DOHH2 (cell line): ENCODE measurements at regions not wholly inside any gene's neighbourhood (a gene's known extent, or its start where the extent isn't known, plus 50 kb on each side); places are given as distances from the start of the nearest gene placed in this dataset.

Experiments used
- H3F3A ChIP-seq: fragments of 200-600 bp; sonication (generic), shearing (Covaris generic); 2 replicates; pipeline ENCODE4 v1.6.0; 2016; ENCODE audit warnings: antibody characterized with exemption, mild to moderate bottlenecking; ENCODE audit not compliant: control insufficient read depth, insufficient read depth
- H3K27ac ChIP-seq: fragments of 200-600 bp; sonication (generic); 2 replicates; pipeline ENCODE4 v1.5.1; 2014; ENCODE audit warnings: low read depth, mild to moderate bottlenecking, low read length, moderate library complexity
- H3K27me3 ChIP-seq: fragments of 200-600 bp; sonication (generic); 2 replicates; pipeline ENCODE4 v1.6.1; 2014; ENCODE audit warnings: mild to moderate bottlenecking, low read length, mixed read lengths; ENCODE audit not compliant: control insufficient read depth
- H3K36me3 ChIP-seq: fragments of 200-600 bp; sonication (generic); 2 replicates; pipeline ENCODE4 v1.6.1; 2014; ENCODE audit warnings: mild to moderate bottlenecking, low read length, moderate library complexity, mixed read lengths; ENCODE audit not compliant: control insufficient read depth
- H3K4me1 ChIP-seq: fragments of 200-600 bp; sonication (generic); 2 replicates; pipeline ENCODE4 v1.6.1; 2014; ENCODE audit warnings: mild to moderate bottlenecking, low read length, mixed read lengths; ENCODE audit not compliant: control insufficient read depth
- H3K4me2 ChIP-seq: fragments of 200-600 bp; sonication (generic); 2 replicates; pipeline ENCODE4 v1.6.0; 2014; ENCODE audit warnings: mild to moderate bottlenecking, low read length, moderate library complexity
- H3K4me3 ChIP-seq: fragments of 200-600 bp; sonication (generic); 2 replicates; pipeline ENCODE4 v1.5.1; 2014; ENCODE audit warnings: mild to moderate bottlenecking, low read length, mixed read lengths
- H3K79me2 ChIP-seq: fragments of 200-600 bp; sonication (generic); 2 replicates; pipeline ENCODE4 v1.6.1; 2014; ENCODE audit warnings: mild to moderate bottlenecking, low read length, mixed read lengths; ENCODE audit not compliant: control insufficient read depth
- H3K9me2 ChIP-seq: fragments of 200-600 bp; sonication (generic); replicated peaks from 2 replicates; pipeline ENCODE4 v1.6.1; 2014; ENCODE audit warnings: mild to moderate bottlenecking, low read length, mixed read lengths; ENCODE audit not compliant: control insufficient read depth
- H3K9me3 ChIP-seq: fragments of 200-600 bp; sonication (generic); 2 replicates; pipeline ENCODE4 v1.6.1; 2014; ENCODE audit warnings: antibody characterized with exemption, low read length, mixed read lengths; ENCODE audit not compliant: control insufficient read depth, insufficient read depth
- H4K20me1 ChIP-seq: fragments of 200-600 bp; sonication (generic); 2 replicates; pipeline ENCODE4 v1.6.0; 2014; ENCODE audit warnings: low read depth, mild to moderate bottlenecking, antibody characterized with exemption, low read length, moderate library complexity; ENCODE audit not compliant: control insufficient read depth, insufficient read depth
- EZH2phosphoT487 ChIP-seq: fragments of 200-600 bp; sonication (generic); IDR thresholded peaks from 2 replicates; pipeline ENCODE4 v1.6.1; 2017; ENCODE audit warnings: borderline replicate concordance, mild to moderate bottlenecking, antibody characterized with exemption, low read length, moderate library complexity, mixed read lengths
- TF ChIP-seq, protein P1 (sequence below): fragments of 200-600 bp; sonication (generic); IDR thresholded peaks from one replicate; pipeline ENCODE4 v1.5.1; 2014; ENCODE audit warnings: antibody characterized with exemption, mild to moderate bottlenecking, low read depth, low read length; ENCODE audit not compliant: poor library complexity, severe bottlenecking

DNA sequence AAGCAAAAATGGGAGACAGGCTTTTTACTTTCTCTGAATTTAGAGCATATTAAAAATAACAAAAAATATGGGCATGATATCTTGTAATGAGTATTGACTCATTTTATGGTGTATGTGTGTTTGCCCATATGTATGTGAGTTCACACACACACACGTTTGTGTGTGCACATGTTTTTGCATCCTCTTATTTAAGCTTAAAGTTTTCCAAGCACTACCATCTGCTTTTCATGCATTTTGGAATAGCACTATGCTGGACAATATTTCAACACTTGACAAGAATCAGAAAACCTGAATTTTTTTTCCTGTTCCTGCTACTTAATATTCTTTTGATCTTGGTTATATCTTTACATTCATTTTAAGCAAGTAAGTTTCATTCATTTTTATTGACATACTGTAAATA is 872.7 kb downstream of the OTOL1 start:
- Histone ChIP-seq H3K4me3 (no peak overlapping the region), H3K27ac (no peak overlapping the region), H3K9me2 (no peaks in the 10 kb centered on the region), H3K4me2 (no peak overlapping the region), H3K4me1 (no peaks in the 10 kb centered on the region), H3K79me2 (no peaks in the 10 kb centered on the region), H3F3A (no peaks in the 10 kb centered on the region), H3K36me3 (no peaks in the 10 kb centered on the region), H3K9me3 (no peaks in the 10 kb centered on the region), H3K27me3 (no peaks in the 10 kb centered on the region), H4K20me1 (no peaks in the 10 kb centered on the region)
- TF ChIP-seq, protein P1, sequence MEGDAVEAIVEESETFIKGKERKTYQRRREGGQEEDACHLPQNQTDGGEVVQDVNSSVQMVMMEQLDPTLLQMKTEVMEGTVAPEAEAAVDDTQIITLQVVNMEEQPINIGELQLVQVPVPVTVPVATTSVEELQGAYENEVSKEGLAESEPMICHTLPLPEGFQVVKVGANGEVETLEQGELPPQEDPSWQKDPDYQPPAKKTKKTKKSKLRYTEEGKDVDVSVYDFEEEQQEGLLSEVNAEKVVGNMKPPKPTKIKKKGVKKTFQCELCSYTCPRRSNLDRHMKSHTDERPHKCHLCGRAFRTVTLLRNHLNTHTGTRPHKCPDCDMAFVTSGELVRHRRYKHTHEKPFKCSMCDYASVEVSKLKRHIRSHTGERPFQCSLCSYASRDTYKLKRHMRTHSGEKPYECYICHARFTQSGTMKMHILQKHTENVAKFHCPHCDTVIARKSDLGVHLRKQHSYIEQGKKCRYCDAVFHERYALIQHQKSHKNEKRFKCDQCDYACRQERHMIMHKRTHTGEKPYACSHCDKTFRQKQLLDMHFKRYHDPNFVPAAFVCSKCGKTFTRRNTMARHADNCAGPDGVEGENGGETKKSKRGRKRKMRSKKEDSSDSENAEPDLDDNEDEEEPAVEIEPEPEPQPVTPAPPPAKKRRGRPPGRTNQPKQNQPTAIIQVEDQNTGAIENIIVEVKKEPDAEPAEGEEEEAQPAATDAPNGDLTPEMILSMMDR, result no peak
- no peak for TF ChIP-seq EZH2phosphoT487

DNA sequence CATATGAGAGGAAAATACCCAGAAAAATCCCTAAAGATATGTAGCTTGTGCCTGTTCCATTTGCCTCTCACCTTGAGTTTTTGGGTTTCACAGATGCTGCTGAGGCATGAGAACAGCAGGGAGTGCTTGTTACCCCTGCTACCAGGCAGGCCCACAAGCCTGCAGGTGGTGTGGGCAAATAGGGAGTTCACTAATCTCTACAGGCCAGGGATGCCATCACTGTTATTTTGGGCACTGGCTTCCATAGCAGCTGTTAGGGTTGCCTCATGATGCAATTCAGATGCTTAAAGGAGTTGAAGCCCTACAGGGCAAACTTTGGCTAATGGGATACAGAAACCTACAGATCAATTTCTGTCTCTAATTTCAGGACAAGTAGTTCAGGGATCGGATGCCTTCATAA is 873.5 kb downstream of the OTOL1 start:
- Histone ChIP-seq H3K4me2 (no peak overlapping the region), H3F3A (no peaks in the 10 kb centered on the region), H3K9me3 (no peaks in the 10 kb centered on the region), H3K4me1 (no peaks in the 10 kb centered on the region), H3K79me2 (no peaks in the 10 kb centered on the region), H3K9me2 (no peaks in the 10 kb centered on the region), H4K20me1 (no peaks in the 10 kb centered on the region), H3K4me3 (no peak overlapping the region), H3K36me3 (no peaks in the 10 kb centered on the region), H3K27ac (no peak overlapping the region), H3K27me3 (no peaks in the 10 kb centered on the region)
- no peak for TF ChIP-seq EZH2phosphoT487
- TF ChIP-seq, protein P1, result no peak

DNA sequence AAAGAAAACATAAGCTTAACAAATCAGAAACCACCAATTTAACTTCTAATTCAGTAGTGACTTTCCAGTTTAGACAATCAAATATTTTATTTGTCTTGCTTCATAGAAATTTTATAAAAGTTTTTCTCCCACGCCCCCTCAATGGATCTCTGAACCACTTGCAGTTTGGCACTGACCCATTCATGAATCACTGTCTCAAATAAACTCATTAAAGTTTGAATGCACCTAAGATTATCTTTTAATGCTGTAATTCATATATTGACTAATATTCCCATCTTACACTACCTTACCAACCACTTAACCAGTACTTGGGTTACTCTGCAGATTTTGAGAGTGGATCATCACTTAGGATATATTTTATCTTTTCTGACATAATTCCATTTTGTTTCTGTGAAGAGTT is 880.2 kb downstream of the OTOL1 start:
- Histone ChIP-seq H4K20me1 (no peaks in the 10 kb centered on the region), H3K4me3 (no peak overlapping the region), H3K27me3 (no peaks in the 10 kb centered on the region), H3K9me3 (no peaks in the 10 kb centered on the region), H3K4me2 (no peak overlapping the region), H3K9me2 (no peaks in the 10 kb centered on the region), H3K36me3 (no peaks in the 10 kb centered on the region), H3K27ac (no peak overlapping the region), H3F3A (no peaks in the 10 kb centered on the region), H3K4me1 (no peaks in the 10 kb centered on the region), H3K79me2 (no peaks in the 10 kb centered on the region)
- TF ChIP-seq EZH2phosphoT487, result no peak
- TF ChIP-seq, protein P1, result no peak

DNA sequence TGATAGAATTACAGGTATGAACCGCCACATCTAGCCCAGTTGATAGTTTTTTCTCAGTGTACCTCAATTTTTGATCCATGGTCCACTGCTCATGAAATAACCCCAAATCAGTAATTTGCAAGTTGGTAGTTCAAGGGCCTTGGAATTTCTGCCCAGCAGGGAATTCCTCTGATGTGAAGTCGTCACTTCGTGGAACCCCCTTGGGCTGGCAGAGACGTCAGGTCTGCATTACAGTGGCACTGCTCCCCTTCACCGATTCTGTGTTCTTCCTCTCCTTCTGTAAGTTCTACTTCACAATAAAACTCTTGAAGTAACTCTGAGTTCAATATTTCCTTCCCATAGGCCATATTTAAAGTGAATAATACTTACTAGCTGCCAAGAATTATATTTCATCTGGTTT is 881.0 kb downstream of the OTOL1 start:
- Histone ChIP-seq H3K36me3 (no peaks in the 10 kb centered on the region), H3K27me3 (no peaks in the 10 kb centered on the region), H3K9me2 (no peaks in the 10 kb centered on the region), H3K9me3 (no peaks in the 10 kb centered on the region), H3K4me2 (no peak overlapping the region), H3F3A (no peaks in the 10 kb centered on the region), H3K4me1 (no peaks in the 10 kb centered on the region), H3K79me2 (no peaks in the 10 kb centered on the region), H3K4me3 (no peak overlapping the region), H4K20me1 (no peaks in the 10 kb centered on the region), H3K27ac (no peak overlapping the region)
- TF ChIP-seq EZH2phosphoT487, result no peak
- TF ChIP-seq, protein P1, result no peak
